ENCODE measurements at regions not wholly inside any gene's neighbourhood (a gene's known extent, or its start where the extent isn't known, plus 50 kb on each side); places are given as distances from the start of the nearest gene placed in this dataset.

DNA sequence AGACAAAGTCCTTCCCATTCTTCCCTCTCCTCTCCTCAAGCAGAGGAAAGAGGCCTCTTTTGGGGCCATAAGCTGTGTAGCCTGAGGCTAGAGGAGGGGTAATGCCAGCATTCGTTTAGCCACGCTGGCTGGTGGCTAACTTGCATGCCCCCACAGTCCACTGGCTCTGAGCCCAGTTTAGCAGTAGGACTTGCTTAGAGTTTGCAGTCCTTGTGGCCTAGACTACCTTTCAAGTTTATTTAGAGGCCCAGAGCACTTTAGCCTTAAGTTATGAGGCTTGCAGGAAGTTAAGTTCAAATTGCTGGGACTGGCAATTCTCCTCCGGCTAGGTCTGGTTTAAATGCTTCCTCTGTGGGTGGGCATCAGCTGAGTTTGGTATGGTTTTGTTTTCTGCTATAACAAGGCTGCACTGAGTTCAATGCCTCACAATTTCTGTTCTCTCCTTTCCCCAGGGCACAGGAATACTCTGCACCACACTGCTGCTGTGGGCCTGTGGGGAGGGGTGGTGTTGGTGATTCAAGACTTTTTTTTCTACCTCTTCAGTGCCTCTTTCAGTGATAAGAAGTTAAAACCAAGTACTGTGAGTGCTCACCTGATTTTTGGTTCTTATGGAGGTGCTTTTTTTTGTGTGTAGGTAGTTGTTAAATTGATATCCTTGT lies 281.0 kb upstream of the C11orf87 start:
- DNase-seq (ENCODE audit: extremely low spot score), result no peak
- CTCF ChIA-PET, result no interaction called here
- POLR2A ChIA-PET, result no interaction called here
- TF ChIP-seq FOXM1 (IDR thresholded peaks at IDR 0.05; ENCODE audit: borderline replicate concordance), result no peak
- TF ChIP-seq FOXA1 (IDR thresholded peaks at IDR 0.05), result no peak
- TF ChIP-seq L3MBTL2 (conservative IDR thresholded peaks at IDR 0.05), result no peak
- TF ChIP-seq LEF1 (IDR thresholded peaks at IDR 0.05; ENCODE audit: borderline replicate concordance), result no peak
- TF ChIP-seq SUZ12 (IDR thresholded peaks at IDR 0.05), result no peak
- no peak for TF ChIP-seq TARDBP (IDR thresholded peaks at IDR 0.05)
- no peak for TF ChIP-seq ZNF384 (IDR thresholded peaks at IDR 0.05)
- TF ChIP-seq CTBP1 (IDR thresholded peaks at IDR 0.05; ENCODE audit: borderline replicate concordance), result no peak
- TF ChIP-seq FOXK2 (IDR thresholded peaks at IDR 0.05), result no peak

DNA sequence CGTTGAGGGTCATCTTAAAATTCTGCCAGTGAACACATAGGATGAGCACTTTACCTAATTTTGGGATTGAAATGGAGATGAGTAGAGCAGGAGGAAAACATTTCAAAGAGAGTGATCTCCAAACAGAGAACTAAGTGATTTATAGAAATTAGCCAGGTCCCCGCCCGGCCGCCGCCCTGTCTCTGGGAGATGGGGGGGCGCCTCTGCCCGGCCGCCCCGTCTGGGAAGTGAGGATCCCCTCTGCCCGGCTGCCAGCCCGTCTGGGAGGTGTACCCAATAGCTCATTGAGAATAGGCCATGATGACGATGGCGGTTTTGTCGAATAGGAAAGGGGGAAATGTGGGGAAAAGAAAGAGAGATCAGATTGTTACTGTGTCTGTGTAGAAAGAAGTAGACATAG lies 276.7 kb upstream of the C11orf87 start:
- ChIA-PET CTCF (no interaction called here), POLR2A (no interaction called here)
- TF ChIP-seq CTBP1 (IDR thresholded peaks at IDR 0.05; ENCODE audit: borderline replicate concordance), result no peak
- TF ChIP-seq HDGF (IDR thresholded peaks at IDR 0.05; ENCODE audit: borderline replicate concordance), result no peak
- no peak for TF ChIP-seq SP1 (IDR thresholded peaks at IDR 0.05)
- TF ChIP-seq NFRKB (IDR thresholded peaks at IDR 0.05), result no peak
- TF ChIP-seq ELF4 (IDR thresholded peaks at IDR 0.05), result no peak
- no peak for TF ChIP-seq ARNT (IDR thresholded peaks at IDR 0.05)
- TF ChIP-seq, protein P1, sequence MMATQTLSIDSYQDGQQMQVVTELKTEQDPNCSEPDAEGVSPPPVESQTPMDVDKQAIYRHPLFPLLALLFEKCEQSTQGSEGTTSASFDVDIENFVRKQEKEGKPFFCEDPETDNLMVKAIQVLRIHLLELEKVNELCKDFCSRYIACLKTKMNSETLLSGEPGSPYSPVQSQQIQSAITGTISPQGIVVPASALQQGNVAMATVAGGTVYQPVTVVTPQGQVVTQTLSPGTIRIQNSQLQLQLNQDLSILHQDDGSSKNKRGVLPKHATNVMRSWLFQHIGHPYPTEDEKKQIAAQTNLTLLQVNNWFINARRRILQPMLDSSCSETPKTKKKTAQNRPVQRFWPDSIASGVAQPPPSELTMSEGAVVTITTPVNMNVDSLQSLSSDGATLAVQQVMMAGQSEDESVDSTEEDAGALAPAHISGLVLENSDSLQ (IDR thresholded peaks at IDR 0.05), result no peak
- TF ChIP-seq TARDBP (IDR thresholded peaks at IDR 0.05), result no peak
- no peak for TF ChIP-seq FOXM1 (IDR thresholded peaks at IDR 0.05; ENCODE audit: borderline replicate concordance)
- no peak for TF ChIP-seq L3MBTL2 (conservative IDR thresholded peaks at IDR 0.05)
- DNase-seq (ENCODE audit: extremely low spot score), result no peak

GRCh38 chr11:109147726-109148125 lies 274.3 kb upstream of the C11orf87 start:
- POLR2A ChIA-PET, result no interaction called here
- no peak for DNase-seq (ENCODE audit: extremely low spot score)
- CTCF ChIA-PET, result no interaction called here
- no peak for TF ChIP-seq NFRKB (IDR thresholded peaks at IDR 0.05)
- no peak for TF ChIP-seq ARNT (IDR thresholded peaks at IDR 0.05)
- TF ChIP-seq FOXK2 (IDR thresholded peaks at IDR 0.05), result no peak
- no peak for TF ChIP-seq CTBP1 (IDR thresholded peaks at IDR 0.05; ENCODE audit: borderline replicate concordance)
- TF ChIP-seq L3MBTL2 (conservative IDR thresholded peaks at IDR 0.05), result no peak
- no peak for TF ChIP-seq ELF4 (IDR thresholded peaks at IDR 0.05)
- TF ChIP-seq SP1 (IDR thresholded peaks at IDR 0.05), result no peak
- TF ChIP-seq FOXA1 (IDR thresholded peaks at IDR 0.05), result no peak
- TF ChIP-seq FOXM1 (IDR thresholded peaks at IDR 0.05; ENCODE audit: borderline replicate concordance), result no peak
- TF ChIP-seq LEF1 (IDR thresholded peaks at IDR 0.05; ENCODE audit: borderline replicate concordance), result no peak
- no peak for TF ChIP-seq SUZ12 (IDR thresholded peaks at IDR 0.05)
- no peak for TF ChIP-seq ZNF384 (IDR thresholded peaks at IDR 0.05)
- TF ChIP-seq, protein P1 (IDR thresholded peaks at IDR 0.05), result no peak
- TF ChIP-seq HDGF (IDR thresholded peaks at IDR 0.05; ENCODE audit: borderline replicate concordance), result no peak
- no peak for TF ChIP-seq TARDBP (IDR thresholded peaks at IDR 0.05)
- TF ChIP-seq BHLHE40 (IDR thresholded peaks at IDR 0.05; ENCODE audit: borderline replicate concordance), result no peak

GRCh38 chr11:109148669-109149068 lies 273.3 kb upstream of the C11orf87 start:
- DNase-seq (ENCODE audit: extremely low spot score), result no peak
- POLR2A ChIA-PET, result no interaction called here
- CTCF ChIA-PET, result no interaction called here
- no peak for TF ChIP-seq ELF4 (IDR thresholded peaks at IDR 0.05)

GRCh38 chr11:109150581-109150980 lies 271.4 kb upstream of the C11orf87 start:
- DNase-seq (ENCODE audit: extremely low spot score), result no peak

DNA sequence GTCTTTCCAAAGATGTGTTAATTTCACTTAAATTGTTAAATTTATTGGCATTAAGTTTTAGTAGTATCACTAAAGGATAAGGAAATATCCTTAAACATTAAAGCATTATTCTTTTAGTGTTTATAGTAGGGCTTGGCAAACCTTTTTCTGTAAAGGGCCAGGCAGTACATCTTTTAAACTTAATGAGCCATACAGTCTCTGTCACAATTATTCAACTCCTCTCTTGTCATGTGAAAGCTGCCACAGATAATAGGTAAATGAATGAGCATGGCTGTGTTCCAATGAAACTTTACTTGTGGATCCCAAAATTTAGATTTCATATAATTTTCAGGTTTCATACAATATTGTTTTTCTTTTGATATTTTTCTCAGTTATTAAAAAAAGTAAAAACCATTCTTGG lies 268.2 kb upstream of the C11orf87 start:
- TF ChIP-seq BHLHE40 (IDR thresholded peaks at IDR 0.05; ENCODE audit: borderline replicate concordance), result no peak
- TF ChIP-seq LEF1 (IDR thresholded peaks at IDR 0.05; ENCODE audit: borderline replicate concordance), result no peak
- TF ChIP-seq FOXK2 (IDR thresholded peaks at IDR 0.05), result no peak
- TF ChIP-seq SUZ12 (IDR thresholded peaks at IDR 0.05), result no peak
- no peak for TF ChIP-seq NFRKB (IDR thresholded peaks at IDR 0.05)
- TF ChIP-seq TARDBP (IDR thresholded peaks at IDR 0.05), result no peak
- no peak for TF ChIP-seq L3MBTL2 (conservative IDR thresholded peaks at IDR 0.05)
- TF ChIP-seq ZNF384 (IDR thresholded peaks at IDR 0.05), result no peak
- no peak for TF ChIP-seq HDGF (IDR thresholded peaks at IDR 0.05; ENCODE audit: borderline replicate concordance)
- TF ChIP-seq FOXA1 (IDR thresholded peaks at IDR 0.05), result no peak
- TF ChIP-seq CTBP1 (IDR thresholded peaks at IDR 0.05; ENCODE audit: borderline replicate concordance), result no peak
- no peak for TF ChIP-seq FOXM1 (IDR thresholded peaks at IDR 0.05; ENCODE audit: borderline replicate concordance)
- TF ChIP-seq, protein P1 (IDR thresholded peaks at IDR 0.05), result no peak
- TF ChIP-seq SP1 (IDR thresholded peaks at IDR 0.05), result no peak
- TF ChIP-seq ARNT (IDR thresholded peaks at IDR 0.05), result no peak
- TF ChIP-seq ELF4 (IDR thresholded peaks at IDR 0.05), result no peak
- POLR2A ChIA-PET, result no interaction called here
- DNase-seq (ENCODE audit: extremely low spot score), result no peak
- CTCF ChIA-PET, result no interaction called here

More at GRCh38 chr11:109150581-109150980, 271.4 kb upstream of the C11orf87 start:
- POLR2A ChIA-PET, result no interaction called here
- CTCF ChIA-PET, result no interaction called here
- TF ChIP-seq ELF4 (IDR thresholded peaks at IDR 0.05), result no peak
- no peak for TF ChIP-seq FOXK2 (IDR thresholded peaks at IDR 0.05)

- CTCF ChIA-PET, result no interaction called here
- no peak for TF ChIP-seq FOXK2 (IDR thresholded peaks at IDR 0.05)
- TF ChIP-seq TARDBP (IDR thresholded peaks at IDR 0.05), result no peak
- TF ChIP-seq BHLHE40 (IDR thresholded peaks at IDR 0.05; ENCODE audit: borderline replicate concordance), result no peak
- no peak for TF ChIP-seq ZNF384 (IDR thresholded peaks at IDR 0.05)
- TF ChIP-seq SUZ12 (IDR thresholded peaks at IDR 0.05), result no peak
- TF ChIP-seq HDGF (IDR thresholded peaks at IDR 0.05; ENCODE audit: borderline replicate concordance), result no peak
- no peak for TF ChIP-seq ARNT (IDR thresholded peaks at IDR 0.05)
- no peak for DNase-seq (ENCODE audit: extremely low spot score)
- POLR2A ChIA-PET, result no interaction called here
These were observed 266.7 kb upstream of the C11orf87 start for GRCh38 chr11:109155291-109155690.
